ENCODE measurements at regions not wholly inside any gene's neighbourhood (a gene's known extent, or its start where the extent isn't known, plus 50 kb on each side); places are given as distances from the start of the nearest gene placed in this dataset.

DNA sequence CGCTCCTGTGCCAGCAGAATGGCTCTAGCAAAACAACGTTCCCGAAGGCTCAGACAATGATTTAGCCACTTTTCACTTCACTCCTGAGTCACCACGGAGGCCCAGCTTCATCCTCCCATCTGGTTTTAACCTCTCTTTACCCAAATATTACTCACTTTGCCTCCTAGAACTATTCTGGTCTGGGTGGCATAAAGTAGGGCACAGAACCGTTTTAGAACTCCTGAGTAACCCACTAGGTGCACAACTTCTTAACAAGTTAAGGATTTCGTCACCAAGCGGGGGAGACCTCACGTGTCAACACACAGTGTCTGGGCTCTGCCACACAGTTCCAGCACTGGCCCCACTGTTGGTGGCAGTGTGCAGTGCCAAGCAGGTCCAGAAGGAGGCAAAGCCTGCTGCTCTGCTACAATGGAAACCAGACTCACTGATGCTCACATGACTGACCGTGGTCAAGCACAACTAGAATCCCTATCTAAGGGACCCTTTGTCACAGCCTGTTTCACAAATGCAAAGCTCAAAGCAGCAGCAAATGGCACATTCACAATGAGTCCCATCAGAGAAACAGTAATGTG lies 121.7 kb downstream of the SIPA1L2 start:
- no peak overlapping the region for H3K9ac ChIP-seq
- no peaks in the 10 kb centered on the region for H3K27me3 ChIP-seq (ENCODE audit: insufficient read depth, low read depth)
- H3K4me1 ChIP-seq (ENCODE audit: low read depth, poor library complexity, severe bottlenecking) = no peaks in the 10 kb centered on the region
- H3K4me2 ChIP-seq = no peak overlapping the region
- no peak overlapping the region for H3K4me3 ChIP-seq (IDR thresholded peaks at IDR 0.05; ENCODE audit: insufficient read depth, low read depth, low read length)
- no peak overlapping the region for H3K27ac ChIP-seq
- no peaks in the 10 kb centered on the region for H3K36me3 ChIP-seq (ENCODE audit: insufficient read depth)
- H3K79me2 ChIP-seq (ENCODE audit: insufficient read depth, low read depth) = no peaks in the 10 kb centered on the region
- H4K20me1 ChIP-seq (ENCODE audit: insufficient read depth) = no peaks in the 10 kb centered on the region
- TF ChIP-seq, protein P1, sequence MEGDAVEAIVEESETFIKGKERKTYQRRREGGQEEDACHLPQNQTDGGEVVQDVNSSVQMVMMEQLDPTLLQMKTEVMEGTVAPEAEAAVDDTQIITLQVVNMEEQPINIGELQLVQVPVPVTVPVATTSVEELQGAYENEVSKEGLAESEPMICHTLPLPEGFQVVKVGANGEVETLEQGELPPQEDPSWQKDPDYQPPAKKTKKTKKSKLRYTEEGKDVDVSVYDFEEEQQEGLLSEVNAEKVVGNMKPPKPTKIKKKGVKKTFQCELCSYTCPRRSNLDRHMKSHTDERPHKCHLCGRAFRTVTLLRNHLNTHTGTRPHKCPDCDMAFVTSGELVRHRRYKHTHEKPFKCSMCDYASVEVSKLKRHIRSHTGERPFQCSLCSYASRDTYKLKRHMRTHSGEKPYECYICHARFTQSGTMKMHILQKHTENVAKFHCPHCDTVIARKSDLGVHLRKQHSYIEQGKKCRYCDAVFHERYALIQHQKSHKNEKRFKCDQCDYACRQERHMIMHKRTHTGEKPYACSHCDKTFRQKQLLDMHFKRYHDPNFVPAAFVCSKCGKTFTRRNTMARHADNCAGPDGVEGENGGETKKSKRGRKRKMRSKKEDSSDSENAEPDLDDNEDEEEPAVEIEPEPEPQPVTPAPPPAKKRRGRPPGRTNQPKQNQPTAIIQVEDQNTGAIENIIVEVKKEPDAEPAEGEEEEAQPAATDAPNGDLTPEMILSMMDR (conservative IDR thresholded peaks at IDR 0.05; ENCODE audit: low read depth, low read length) = no peak
- H2AFZ ChIP-seq (ENCODE audit: low read depth) = no peak overlapping the region

DNA sequence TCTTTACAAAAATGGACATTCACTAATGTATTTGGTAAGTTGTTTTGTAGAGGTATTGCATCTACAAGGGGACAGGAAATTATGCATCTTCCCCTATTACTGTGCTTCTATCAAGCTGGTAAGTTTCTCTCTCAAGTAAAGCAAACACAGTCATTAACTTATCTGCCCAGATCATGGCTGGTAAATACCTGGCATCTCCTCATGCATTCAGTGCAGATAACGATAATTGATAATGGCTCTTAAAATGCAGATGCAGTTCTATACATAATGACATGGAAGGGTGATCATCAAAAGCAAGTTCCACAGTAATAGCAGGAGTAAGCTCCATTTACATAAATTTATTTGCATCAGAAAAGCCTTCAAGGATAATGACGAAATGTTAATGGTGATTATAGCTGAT lies 122.4 kb downstream of the SIPA1L2 start:
- Histone ChIP-seq H3K27me3 (ENCODE audit: insufficient read depth, low read depth) (no peaks in the 10 kb centered on the region), H3K4me2 (no peak overlapping the region)
- TF ChIP-seq, protein P1 (conservative IDR thresholded peaks at IDR 0.05; ENCODE audit: low read depth, low read length) = no peak

DNA sequence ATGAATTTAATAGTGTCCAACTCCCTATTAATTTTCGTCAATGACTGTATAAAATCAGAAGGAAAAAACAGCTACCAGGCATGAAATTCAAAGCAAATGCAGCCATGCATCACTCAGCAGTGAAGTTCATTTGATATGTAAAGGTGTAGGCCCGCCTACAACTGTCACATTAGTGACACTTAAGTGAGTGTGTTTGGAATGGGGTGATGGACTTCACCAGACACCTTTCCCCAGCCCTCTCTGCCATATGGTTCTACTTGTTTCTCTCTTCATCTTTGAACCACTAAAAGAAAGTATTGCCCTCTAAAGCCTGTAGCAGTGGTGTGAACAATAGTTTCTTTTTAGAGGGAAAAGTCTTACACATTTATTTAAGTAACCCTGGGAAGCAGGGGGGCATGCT lies 124.0 kb downstream of the SIPA1L2 start:
- Histone ChIP-seq H3K4me3 (IDR thresholded peaks at IDR 0.05; ENCODE audit: insufficient read depth, low read depth, low read length) (no peak overlapping the region), H3K36me3 (ENCODE audit: insufficient read depth) (no peaks in the 10 kb centered on the region), H3K9ac (no peak overlapping the region), H3K79me2 (ENCODE audit: insufficient read depth, low read depth) (no peaks in the 10 kb centered on the region), H3K4me2 (no peak overlapping the region), H3K27me3 (ENCODE audit: insufficient read depth, low read depth) (no peaks in the 10 kb centered on the region), H2AFZ (ENCODE audit: low read depth) (no peak overlapping the region), H3K4me1 (ENCODE audit: low read depth, poor library complexity, severe bottlenecking) (no peaks in the 10 kb centered on the region), H3K27ac (no peak overlapping the region), H4K20me1 (ENCODE audit: insufficient read depth) (no peaks in the 10 kb centered on the region)
- TF ChIP-seq, protein P1 (conservative IDR thresholded peaks at IDR 0.05; ENCODE audit: low read depth, low read length) = no peak

More for the DNA sequence above, 122.4 kb downstream of the SIPA1L2 start:
- Histone ChIP-seq H2AFZ (ENCODE audit: low read depth) (no peak overlapping the region), H3K27ac (no peak overlapping the region), H3K9ac (no peak overlapping the region), H3K4me1 (ENCODE audit: low read depth, poor library complexity, severe bottlenecking) (no peaks in the 10 kb centered on the region), H3K79me2 (ENCODE audit: insufficient read depth, low read depth) (no peaks in the 10 kb centered on the region), H3K36me3 (ENCODE audit: insufficient read depth) (no peaks in the 10 kb centered on the region), H3K4me3 (IDR thresholded peaks at IDR 0.05; ENCODE audit: insufficient read depth, low read depth, low read length) (no peak overlapping the region), H4K20me1 (ENCODE audit: insufficient read depth) (no peaks in the 10 kb centered on the region)

DNA sequence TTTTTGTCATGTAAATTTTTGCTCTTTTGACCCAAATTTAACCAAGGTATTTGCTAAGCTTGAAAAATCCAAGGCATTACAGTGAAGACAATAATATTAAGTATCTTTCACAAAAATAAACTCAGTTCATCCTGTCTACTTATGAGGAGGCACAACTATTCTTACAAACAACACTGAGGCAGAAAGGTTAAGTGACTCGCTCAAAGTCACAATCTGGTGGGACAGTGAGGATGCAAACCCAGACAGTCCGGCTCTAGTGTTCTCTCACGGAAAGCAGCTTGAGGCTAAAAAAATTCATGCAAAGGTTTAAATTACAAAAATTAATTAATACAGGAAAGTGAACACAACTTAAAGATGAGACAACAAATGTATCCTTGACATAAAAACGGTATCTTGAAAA lies 125.3 kb downstream of the SIPA1L2 start:
- TF ChIP-seq, protein P1 (conservative IDR thresholded peaks at IDR 0.05; ENCODE audit: low read depth, low read length) = no peak
- no peaks in the 10 kb centered on the region for H4K20me1 ChIP-seq (ENCODE audit: insufficient read depth)
- H3K9ac ChIP-seq = no peak overlapping the region
- H3K36me3 ChIP-seq (ENCODE audit: insufficient read depth) = no peaks in the 10 kb centered on the region
- no peak overlapping the region for H3K4me2 ChIP-seq
- no peaks in the 10 kb centered on the region for H3K4me1 ChIP-seq (ENCODE audit: low read depth, poor library complexity, severe bottlenecking)
- no peaks in the 10 kb centered on the region for H3K27me3 ChIP-seq (ENCODE audit: insufficient read depth, low read depth)
- no peaks in the 10 kb centered on the region for H3K79me2 ChIP-seq (ENCODE audit: insufficient read depth, low read depth)
- no peak overlapping the region for H2AFZ ChIP-seq (ENCODE audit: low read depth)
- H3K27ac ChIP-seq = no peak overlapping the region
- no peak overlapping the region for H3K4me3 ChIP-seq (IDR thresholded peaks at IDR 0.05; ENCODE audit: insufficient read depth, low read depth, low read length)
